ENCODE measurements at regions not wholly inside any gene's neighbourhood (a gene's known extent, or its start where the extent isn't known, plus 50 kb on each side); places are given as distances from the start of the nearest gene placed in this dataset.
A peak's percentile ranks its signal among the peaks of the same experiment; 100 is the strongest.
"Not testable (repeated sequence)": the region's sequence is repeated elsewhere in the genome, so short reads cannot be mapped to it uniquely, and the experiment has no call there.

GRCh38 chr16:85202631-85203461 is 90.6 kb upstream of the CIBAR2 start:
- H3K27ac ChIP-seq (ENCODE audit: low read depth, low read length), result peak overlapping the region; percentile 79
- peak overlapping the region in 4 of 5 donors; percentile 58 to 74 (median 66) for H3K9ac ChIP-seq (ENCODE audit: low read length in 5 of 5)

GRCh38 chr16:85203462-85203813 is 91.2 kb upstream of the CIBAR2 start:
- Histone ChIP-seq H3K27me3 (ENCODE audit: control insufficient read depth in 5 of 5, insufficient read depth in 4 of 5, low read length in 5 of 5) (no peaks in the 10 kb centered on the region), H3K27ac (ENCODE audit: low read depth, low read length) (peak overlapping the region; percentile 55), H3K36me3 (ENCODE audit: control insufficient read depth in 5 of 5, insufficient read depth in 5 of 5, low read length in 5 of 5) (peaks cover 0 to 2% (median 0%) of the 10 kb centered on the region in 5 donors), H3K4me1 (ENCODE audit: control insufficient read depth in 5 of 5, insufficient read depth in 5 of 5, low read length in 5 of 5) (peaks cover 2 to 96% (median 74%) of the 10 kb centered on the region in 5 donors), H3K9ac (ENCODE audit: low read length in 5 of 5) (no peak overlapping the region), H3K9me3 (ENCODE audit: control insufficient read depth in 5 of 5, low read length in 5 of 5) (no peaks in the 10 kb centered on the region), H3K4me3 (ENCODE audit: low read depth in 1 of 5, low read length in 5 of 5) (no peak overlapping the region)

More at GRCh38 chr16:85202631-85203461, 90.6 kb upstream of the CIBAR2 start:
- Histone ChIP-seq H3K9me3 (ENCODE audit: control insufficient read depth in 5 of 5, low read length in 5 of 5) (no peaks in the 10 kb centered on the region), H3K4me3 (ENCODE audit: low read depth in 1 of 5, low read length in 5 of 5) (no peak overlapping the region), H3K36me3 (ENCODE audit: control insufficient read depth in 5 of 5, insufficient read depth in 5 of 5, low read length in 5 of 5) (no peaks in the 10 kb centered on the region), H3K27me3 (ENCODE audit: control insufficient read depth in 5 of 5, insufficient read depth in 4 of 5, low read length in 5 of 5) (no peaks in the 10 kb centered on the region), H3K4me1 (ENCODE audit: control insufficient read depth in 5 of 5, insufficient read depth in 5 of 5, low read length in 5 of 5) (peaks cover 4 to 96% (median 76%) of the 10 kb centered on the region in 5 donors)

GRCh38 chr16:85204242-85205010 is 92.2 kb upstream of the CIBAR2 start:
- Histone ChIP-seq H3K4me1 (ENCODE audit: control insufficient read depth in 5 of 5, insufficient read depth in 5 of 5, low read length in 5 of 5) (peaks cover 4 to 94% (median 74%) of the 10 kb centered on the region in 5 donors), H3K9ac (ENCODE audit: low read length in 5 of 5) (no peak overlapping the region), H3K36me3 (ENCODE audit: control insufficient read depth in 5 of 5, insufficient read depth in 5 of 5, low read length in 5 of 5) (peaks cover 0 to 2% (median 0%) of the 10 kb centered on the region in 5 donors), H3K4me3 (ENCODE audit: low read depth in 1 of 5, low read length in 5 of 5) (no peak overlapping the region), H3K27ac (ENCODE audit: low read depth, low read length) (peak overlapping the region; percentile 55), H3K27me3 (ENCODE audit: control insufficient read depth in 5 of 5, insufficient read depth in 4 of 5, low read length in 5 of 5) (no peaks in the 10 kb centered on the region), H3K9me3 (ENCODE audit: control insufficient read depth in 5 of 5, low read length in 5 of 5) (no peaks in the 10 kb centered on the region)

GRCh38 chr16:85205257-85205656 is 93.0 kb upstream of the CIBAR2 start:
- H3K36me3 ChIP-seq (ENCODE audit: control insufficient read depth in 5 of 5, insufficient read depth in 5 of 5, low read length in 5 of 5); H3K27me3 ChIP-seq (ENCODE audit: control insufficient read depth in 5 of 5, insufficient read depth in 4 of 5, low read length in 5 of 5); H3K9ac ChIP-seq (ENCODE audit: low read length in 5 of 5); H3K9me3 ChIP-seq (ENCODE audit: control insufficient read depth in 5 of 5, low read length in 5 of 5); H3K4me3 ChIP-seq (ENCODE audit: low read depth in 1 of 5, low read length in 5 of 5): not testable (repeated sequence)
- peak overlapping the region; percentile 3 for H3K27ac ChIP-seq (ENCODE audit: low read depth, low read length)
- peaks cover 7 to 94% (median 76%) of the 10 kb centered on the region in 5 donors for H3K4me1 ChIP-seq (ENCODE audit: control insufficient read depth in 5 of 5, insufficient read depth in 5 of 5, low read length in 5 of 5)

- Histone ChIP-seq H3K36me3 (ENCODE audit: control insufficient read depth in 5 of 5, insufficient read depth in 5 of 5, low read length in 5 of 5) (peaks cover 0 to 2% (median 0%) of the 10 kb centered on the region in 5 donors), H3K9ac (ENCODE audit: low read length in 5 of 5) (peak overlapping the region in 1 of 5 donors; percentile 38), H3K27ac (ENCODE audit: low read depth, low read length) (peak overlapping the region; percentile 3), H3K4me3 (ENCODE audit: low read depth in 1 of 5, low read length in 5 of 5) (no peak overlapping the region), H3K9me3 (ENCODE audit: control insufficient read depth in 5 of 5, low read length in 5 of 5) (no peaks in the 10 kb centered on the region), H3K4me1 (ENCODE audit: control insufficient read depth in 5 of 5, insufficient read depth in 5 of 5, low read length in 5 of 5) (peaks cover 8 to 94% (median 75%) of the 10 kb centered on the region in 5 donors), H3K27me3 (ENCODE audit: control insufficient read depth in 5 of 5, insufficient read depth in 4 of 5, low read length in 5 of 5) (no peaks in the 10 kb centered on the region)
Observed at GRCh38 chr16:85205747-85206471, 93.6 kb upstream of the CIBAR2 start.

GRCh38 chr16:85206472-85207356 is 94.4 kb upstream of the CIBAR2 start:
- Histone ChIP-seq H3K4me3 (ENCODE audit: low read depth in 1 of 5, low read length in 5 of 5) (no peak overlapping the region), H3K36me3 (ENCODE audit: control insufficient read depth in 5 of 5, insufficient read depth in 5 of 5, low read length in 5 of 5) (peaks cover 0 to 2% (median 0%) of the 10 kb centered on the region in 5 donors), H3K27ac (ENCODE audit: low read depth, low read length) (peak overlapping the region; percentile 3), H3K9me3 (ENCODE audit: control insufficient read depth in 5 of 5, low read length in 5 of 5) (no peaks in the 10 kb centered on the region), H3K4me1 (ENCODE audit: control insufficient read depth in 5 of 5, insufficient read depth in 5 of 5, low read length in 5 of 5) (peaks cover 8 to 94% (median 75%) of the 10 kb centered on the region in 5 donors), H3K27me3 (ENCODE audit: control insufficient read depth in 5 of 5, insufficient read depth in 4 of 5, low read length in 5 of 5) (no peaks in the 10 kb centered on the region), H3K9ac (ENCODE audit: low read length in 5 of 5) (peak overlapping the region in 1 of 5 donors; percentile 38)

- Histone ChIP-seq H3K27me3 (ENCODE audit: control insufficient read depth in 5 of 5, insufficient read depth in 4 of 5, low read length in 5 of 5) (no peaks in the 10 kb centered on the region), H3K36me3 (ENCODE audit: control insufficient read depth in 5 of 5, insufficient read depth in 5 of 5, low read length in 5 of 5) (peaks cover 0 to 2% (median 0%) of the 10 kb centered on the region in 5 donors), H3K4me3 (ENCODE audit: low read depth in 1 of 5, low read length in 5 of 5) (no peak overlapping the region), H3K27ac (ENCODE audit: low read depth, low read length) (no peak overlapping the region), H3K9me3 (ENCODE audit: control insufficient read depth in 5 of 5, low read length in 5 of 5) (no peaks in the 10 kb centered on the region), H3K4me1 (ENCODE audit: control insufficient read depth in 5 of 5, insufficient read depth in 5 of 5, low read length in 5 of 5) (peaks cover 11 to 94% (median 75%) of the 10 kb centered on the region in 5 donors), H3K9ac (ENCODE audit: low read length in 5 of 5) (no peak overlapping the region)
Observed at GRCh38 chr16:85207357-85207921, 95.2 kb upstream of the CIBAR2 start.

GRCh38 chr16:85208181-85208580 is 95.9 kb upstream of the CIBAR2 start:
- no peak overlapping the region for H3K27ac ChIP-seq (ENCODE audit: low read depth, low read length)
- no peaks in the 10 kb centered on the region for H3K9me3 ChIP-seq (ENCODE audit: control insufficient read depth in 5 of 5, low read length in 5 of 5)
- peaks cover 0 to 2% (median 0%) of the 10 kb centered on the region in 5 donors for H3K36me3 ChIP-seq (ENCODE audit: control insufficient read depth in 5 of 5, insufficient read depth in 5 of 5, low read length in 5 of 5)
- no peak overlapping the region for H3K4me3 ChIP-seq (ENCODE audit: low read depth in 1 of 5, low read length in 5 of 5)
- H3K27me3 ChIP-seq (ENCODE audit: control insufficient read depth in 5 of 5, insufficient read depth in 4 of 5, low read length in 5 of 5), result no peaks in the 10 kb centered on the region
- H3K4me1 ChIP-seq (ENCODE audit: control insufficient read depth in 5 of 5, insufficient read depth in 5 of 5, low read length in 5 of 5), result peaks cover 11 to 93% (median 75%) of the 10 kb centered on the region in 5 donors
- H3K9ac ChIP-seq (ENCODE audit: low read length in 5 of 5), result no peak overlapping the region

All from subcutaneous abdominal adipose tissue (tissue), 5 donors.